ENCODE measurements at regions not wholly inside any gene's neighbourhood (a gene's known extent, or its start where the extent isn't known, plus 50 kb on each side); places are given as distances from the start of the nearest gene placed in this dataset.

DNA sequence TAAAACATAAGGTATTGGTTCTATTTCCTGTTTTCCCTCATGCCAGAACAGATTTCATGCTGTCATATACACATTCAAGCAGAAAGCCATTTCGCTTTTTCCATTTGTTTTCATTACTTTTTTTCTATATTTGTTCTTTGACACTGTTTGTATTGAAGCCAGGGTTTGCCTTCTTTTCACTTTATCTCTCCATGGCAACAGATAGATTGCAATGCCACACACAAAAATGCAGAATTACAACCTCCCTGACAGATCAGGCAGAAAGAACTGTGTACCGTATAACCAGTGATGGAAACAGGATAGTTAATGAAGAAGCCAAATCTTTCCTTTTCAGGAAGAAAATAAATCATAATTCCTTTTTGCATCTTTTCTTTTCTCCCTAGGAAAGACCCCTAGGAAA, 103.0 kb upstream of the PCGF5 start:
- no peak overlapping the region for H3K27ac ChIP-seq (ENCODE audit: low read length)
- no peak overlapping the region for H2AFZ ChIP-seq (ENCODE audit: low read depth, low read length)
- H3K79me2 ChIP-seq (ENCODE audit: insufficient read depth, low read length) = no peaks in the 10 kb centered on the region
- no peak overlapping the region for H3K4me3 ChIP-seq (ENCODE audit: low read depth in 1 of 2, low read length in 2 of 2)
- no peaks in the 10 kb centered on the region for H3K4me1 ChIP-seq (ENCODE audit: insufficient read depth, low read length)
- no peaks in the 10 kb centered on the region for H3K9me3 ChIP-seq (ENCODE audit: insufficient read depth, low read length, severe bottlenecking)
- H4K20me1 ChIP-seq (ENCODE audit: insufficient read depth, low read length) = no peaks in the 10 kb centered on the region
- DNase-seq (no peak), ATAC-seq (ENCODE audit: insufficient read depth, low read depth) (no peak)
- no peak overlapping the region for H3K9ac ChIP-seq (ENCODE audit: low read depth, low read length)
- no peak overlapping the region for H3K4me2 ChIP-seq (ENCODE audit: insufficient read depth, low read length)
- H3K36me3 ChIP-seq (ENCODE audit: insufficient read depth, low read length) = no peaks in the 10 kb centered on the region
- TF ChIP-seq CTCF (IDR thresholded peaks at IDR 0.05; ENCODE audit: borderline replicate concordance, extremely low read depth, low read length, poor library complexity, severe bottlenecking) (no peak), EZH2 (IDR thresholded peaks at IDR 0.05; ENCODE audit: borderline replicate concordance, low read depth, low read length, severe bottlenecking) (no peak)
- no peaks in the 10 kb centered on the region for H3K27me3 ChIP-seq (ENCODE audit: insufficient read depth, low read length, poor library complexity)

DNA sequence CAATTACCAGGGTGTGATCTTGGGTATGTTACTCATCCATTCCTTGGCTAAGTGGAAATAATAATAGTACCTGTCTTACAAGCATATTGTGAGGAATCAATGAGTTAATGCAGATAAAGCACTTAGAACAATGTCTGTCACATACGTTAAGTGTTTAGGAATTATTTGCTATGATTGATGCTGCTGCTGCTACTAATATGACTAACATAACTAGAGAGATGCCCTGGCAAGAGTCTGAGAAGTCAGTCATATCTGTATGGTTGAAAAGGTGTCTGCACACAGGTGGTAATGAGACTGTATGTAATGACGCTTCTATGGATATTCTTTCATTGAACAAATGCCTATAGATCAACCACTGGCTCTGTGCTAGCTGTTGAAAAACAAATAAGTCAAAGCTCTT, 100.1 kb upstream of the PCGF5 start:
- no peak overlapping the region for H3K4me3 ChIP-seq (ENCODE audit: low read depth in 1 of 2, low read length in 2 of 2)
- H3K4me2 ChIP-seq (ENCODE audit: insufficient read depth, low read length) = no peak overlapping the region
- 0 out of 2 replicates have a peak overlapping the region, but pooled peaks have one; percentile 38 for H2AFZ ChIP-seq (ENCODE audit: low read depth, low read length)
- ATAC-seq (ENCODE audit: insufficient read depth, low read depth) (no peak), DNase-seq (no peak)
- no peak overlapping the region for H3K27ac ChIP-seq (ENCODE audit: low read length)
- H3K4me1 ChIP-seq (ENCODE audit: insufficient read depth, low read length) = no peaks in the 10 kb centered on the region
- no peaks in the 10 kb centered on the region for H3K36me3 ChIP-seq (ENCODE audit: insufficient read depth, low read length)
- no peaks in the 10 kb centered on the region for H4K20me1 ChIP-seq (ENCODE audit: insufficient read depth, low read length)
- H3K79me2 ChIP-seq (ENCODE audit: insufficient read depth, low read length) = no peaks in the 10 kb centered on the region
- TF ChIP-seq EZH2 (IDR thresholded peaks at IDR 0.05; ENCODE audit: borderline replicate concordance, low read depth, low read length, severe bottlenecking) (no peak), CTCF (IDR thresholded peaks at IDR 0.05; ENCODE audit: borderline replicate concordance, extremely low read depth, low read length, poor library complexity, severe bottlenecking) (no peak)
- H3K27me3 ChIP-seq (ENCODE audit: insufficient read depth, low read length, poor library complexity) = no peaks in the 10 kb centered on the region
- no peaks in the 10 kb centered on the region for H3K9me3 ChIP-seq (ENCODE audit: insufficient read depth, low read length, severe bottlenecking)
- no peak overlapping the region for H3K9ac ChIP-seq (ENCODE audit: low read depth, low read length)

DNA sequence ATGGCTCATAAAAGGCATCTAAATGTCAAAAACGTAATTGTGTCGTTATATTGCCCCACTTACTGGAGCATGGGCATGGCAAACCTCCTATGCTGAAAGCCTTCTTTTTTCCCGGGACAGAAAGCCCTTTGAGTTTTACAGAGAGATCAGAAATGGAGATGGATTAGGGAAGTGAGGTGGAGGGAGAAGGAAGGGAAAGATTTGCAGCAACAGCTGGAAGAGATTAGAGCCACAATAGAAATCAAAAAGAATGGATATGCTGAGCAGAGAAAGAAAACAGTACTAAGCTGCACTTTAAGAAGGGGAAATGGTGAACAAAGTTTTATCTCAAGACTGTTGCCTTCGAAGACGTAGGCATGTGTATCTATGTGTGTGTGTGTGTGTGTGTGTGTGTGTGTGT, 97.2 kb upstream of the PCGF5 start:
- no peak overlapping the region for H3K4me3 ChIP-seq (ENCODE audit: low read depth in 1 of 2, low read length in 2 of 2)
- no peak overlapping the region for H3K9ac ChIP-seq (ENCODE audit: low read depth, low read length)
- TF ChIP-seq EZH2 (IDR thresholded peaks at IDR 0.05; ENCODE audit: borderline replicate concordance, low read depth, low read length, severe bottlenecking) = no peak
- no peak for TF ChIP-seq CTCF (IDR thresholded peaks at IDR 0.05; ENCODE audit: borderline replicate concordance, extremely low read depth, low read length, poor library complexity, severe bottlenecking)
- DNase-seq (no peak), ATAC-seq (ENCODE audit: insufficient read depth, low read depth) (no peak)
- H4K20me1 ChIP-seq (ENCODE audit: insufficient read depth, low read length) = no peaks in the 10 kb centered on the region
- no peaks in the 10 kb centered on the region for H3K79me2 ChIP-seq (ENCODE audit: insufficient read depth, low read length)
- H3K4me2 ChIP-seq (ENCODE audit: insufficient read depth, low read length) = no peak overlapping the region
- no peaks in the 10 kb centered on the region for H3K9me3 ChIP-seq (ENCODE audit: insufficient read depth, low read length, severe bottlenecking)
- no peak overlapping the region for H2AFZ ChIP-seq (ENCODE audit: low read depth, low read length)
- peaks cover 9% of the 10 kb centered on the region for H3K4me1 ChIP-seq (ENCODE audit: insufficient read depth, low read length)
- H3K27ac ChIP-seq (ENCODE audit: low read length) = no peak overlapping the region
- no peaks in the 10 kb centered on the region for H3K36me3 ChIP-seq (ENCODE audit: insufficient read depth, low read length)
- H3K27me3 ChIP-seq (ENCODE audit: insufficient read depth, low read length, poor library complexity) = no peaks in the 10 kb centered on the region

GRCh38 chr10:91124016-91124415, 96.4 kb upstream of the PCGF5 start:
- Histone ChIP-seq H3K9ac (ENCODE audit: low read depth, low read length) (no peak overlapping the region), H2AFZ (ENCODE audit: low read depth, low read length) (no peak overlapping the region), H3K4me2 (ENCODE audit: insufficient read depth, low read length) (no peak overlapping the region), H3K79me2 (ENCODE audit: insufficient read depth, low read length) (no peaks in the 10 kb centered on the region), H3K4me3 (ENCODE audit: low read depth in 1 of 2, low read length in 2 of 2) (no peak overlapping the region), H3K27ac (ENCODE audit: low read length) (no peak overlapping the region), H3K4me1 (ENCODE audit: insufficient read depth, low read length) (peaks cover 9% of the 10 kb centered on the region), H4K20me1 (ENCODE audit: insufficient read depth, low read length) (no peaks in the 10 kb centered on the region), H3K36me3 (ENCODE audit: insufficient read depth, low read length) (no peaks in the 10 kb centered on the region), H3K9me3 (ENCODE audit: insufficient read depth, low read length, severe bottlenecking) (no peaks in the 10 kb centered on the region), H3K27me3 (ENCODE audit: insufficient read depth, low read length, poor library complexity) (no peaks in the 10 kb centered on the region)
- TF ChIP-seq CTCF (IDR thresholded peaks at IDR 0.05; ENCODE audit: borderline replicate concordance, extremely low read depth, low read length, poor library complexity, severe bottlenecking) (no peak), EZH2 (IDR thresholded peaks at IDR 0.05; ENCODE audit: borderline replicate concordance, low read depth, low read length, severe bottlenecking) (no peak)
- no peak for ATAC-seq (ENCODE audit: insufficient read depth, low read depth)
- no peak for DNase-seq
